IMR-90 (cell line): ENCODE measurements at regions not wholly inside any gene's neighbourhood (a gene's known extent, or its start where the extent isn't known, plus 50 kb on each side); places are given as distances from the start of the nearest gene placed in this dataset.
A peak's percentile ranks its signal among the peaks of the same experiment; 100 is the strongest.

ENCODE experiments used
- ATAC-seq: fragments of 200-7000 bp; cut with Tn5 transposase; 2 replicates; pipeline ENCODE4 v1.9.1; 2020; ENCODE audit warnings: low read depth, mild to moderate bottlenecking, moderate library complexity
- BruUV-seq: library from RNA; stranded (reverse); fragments of 400-500 nt; replicated peaks from 2 replicates; lab custom pipeline; 2021; lab: Mats Ljungman, UMichigan
- CTCF ChIA-PET: fragments of 300-600 bp; formaldehyde crosslinking; extraction: SDS; loops from one replicate; lab custom pipeline; 2021; ENCODE audit warnings: antibody characterized with exemption; lab: Yijun Ruan, JAX
- POLR2A ChIA-PET: fragments of 300-600 bp; sonication (Branson Sonifier 250); formaldehyde crosslinking; loops from one replicate; lab custom pipeline; 2022; ENCODE audit warnings: antibody characterized with exemption; ENCODE audit not compliant: unreplicated experiment; lab: Charles Lee
- DNase-seq: peaks from one replicate; pipeline ENCODE4 v3.0.0; 2013
- H2AFZ ChIP-seq: replicated peaks from 2 replicates; pipeline ENCODE3; 2013; ENCODE audit warnings: low read length, mild to moderate bottlenecking; ENCODE audit not compliant: poor library complexity
- H2AK5ac ChIP-seq: 2 replicates; pipeline ENCODE4 v1.6.1; 2013; ENCODE audit warnings: low read depth, low read length, inconsistent platforms
- H2AK9ac ChIP-seq: replicated peaks from 2 replicates; pipeline ENCODE3; 2013; ENCODE audit warnings: mild to moderate bottlenecking, low read depth, low read length, moderate library complexity; ENCODE audit not compliant: poor library complexity
- H2BK120ac ChIP-seq: 2 replicates; pipeline ENCODE4 v1.6.1; 2013; ENCODE audit warnings: low read depth, low read length, inconsistent platforms
- H2BK15ac ChIP-seq: 3 replicates; pipeline ENCODE4 v1.6.1; 2013; ENCODE audit warnings: low read depth, low read length, inconsistent platforms
- H2BK20ac ChIP-seq: 2 replicates; pipeline ENCODE4 v1.6.1; 2013; ENCODE audit warnings: low read depth, mild to moderate bottlenecking, inconsistent platforms, low read length, moderate library complexity
- H2BK5ac ChIP-seq: 2 replicates; pipeline ENCODE4 v1.6.1; 2013; ENCODE audit warnings: mild to moderate bottlenecking, low read depth, low read length, inconsistent platforms; ENCODE audit not compliant: poor library complexity, severe bottlenecking
- H3K14ac ChIP-seq: replicated peaks from 2 replicates; pipeline ENCODE4 v1.6.1; 2013; ENCODE audit warnings: low read depth, low read length, inconsistent platforms
- H3K18ac ChIP-seq: 2 replicates; pipeline ENCODE4 v1.6.1; 2013; ENCODE audit warnings: low read depth, low read length, control low read depth
- H3K23ac ChIP-seq: 2 replicates; pipeline ENCODE4 v1.6.1; 2013; ENCODE audit warnings: low read depth, low read length, inconsistent platforms
- H3K27ac ChIP-seq: 2 replicates; pipeline ENCODE4 v1.5.1; 2013; ENCODE audit warnings: mild to moderate bottlenecking, control low read depth, low read length; ENCODE audit not compliant: insufficient read depth
- H3K27me3 ChIP-seq: 2 replicates; pipeline ENCODE4 v1.6.1; 2013; ENCODE audit warnings: low read length; ENCODE audit not compliant: control insufficient read depth, insufficient read depth
- H3K36me3 ChIP-seq: 2 replicates; pipeline ENCODE4 v1.6.1; 2013; ENCODE audit warnings: low read length, mixed read lengths; ENCODE audit not compliant: control insufficient read depth, insufficient read depth
- H3K4ac ChIP-seq: 2 replicates; pipeline ENCODE4 v1.6.1; 2013; ENCODE audit warnings: low read depth, low read length, inconsistent platforms
- H3K4me1 ChIP-seq: 2 replicates; pipeline ENCODE4 v1.6.1; 2013; ENCODE audit warnings: low read length, mixed read lengths; ENCODE audit not compliant: control insufficient read depth, insufficient read depth
- H3K4me2 ChIP-seq: 2 replicates; pipeline ENCODE4 v1.6.1; 2013; ENCODE audit warnings: low read depth, mild to moderate bottlenecking, control low read depth, low read length, moderate library complexity
- H3K4me3 ChIP-seq: 2 replicates; pipeline ENCODE4 v1.5.1; 2013; ENCODE audit warnings: low read depth, mild to moderate bottlenecking, control low read depth, low read length, moderate library complexity; ENCODE audit not compliant: insufficient read depth
- H3K56ac ChIP-seq: 2 replicates; pipeline ENCODE4 v1.6.1; 2013; ENCODE audit warnings: low read length, inconsistent platforms; ENCODE audit not compliant: insufficient read depth; ENCODE audit errors: extremely low read depth
- H3K79me1 ChIP-seq, 2 experiments: 2 replicates each; pipeline ENCODE4 v1.6.1; 2013; ENCODE audit warnings: low read length in 2 of 2, inconsistent platforms in 1 of 2, low read depth in 1 of 2
- H3K9ac ChIP-seq: 2 replicates; pipeline ENCODE4 v1.6.1; 2013; ENCODE audit warnings: low read depth, low read length, control low read depth
- H3K9me1 ChIP-seq: 2 replicates; pipeline ENCODE4 v1.6.1; 2013; ENCODE audit warnings: low read length, inconsistent platforms; ENCODE audit not compliant: insufficient read depth
- H3K9me3 ChIP-seq: 2 replicates; pipeline ENCODE4 v1.6.1; 2013; ENCODE audit warnings: low read length; ENCODE audit not compliant: control insufficient read depth, insufficient read depth
- H4K20me1 ChIP-seq: 2 replicates; pipeline ENCODE4 v1.6.1; 2013; ENCODE audit warnings: low read length, inconsistent platforms; ENCODE audit not compliant: insufficient read depth
- H4K5ac ChIP-seq: 2 replicates; pipeline ENCODE4 v1.6.1; 2013; ENCODE audit warnings: mild to moderate bottlenecking, low read depth, low read length, control low read depth
- H4K8ac ChIP-seq, 2 experiments: 2 replicates each; pipeline ENCODE4 v1.6.1; 2013; ENCODE audit warnings: low read depth in 2 of 2, low read length in 2 of 2, control low read depth in 1 of 2, inconsistent platforms in 1 of 2
- H4K91ac ChIP-seq: 2 replicates; pipeline ENCODE4 v1.6.1; 2013; ENCODE audit warnings: low read depth, low read length, inconsistent platforms; ENCODE audit not compliant: insufficient read depth
- SMC3 ChIP-seq: fragments of 150-350 bp; IDR thresholded peaks from 2 replicates; pipeline ENCODE4 v1.6.1; 2016; ENCODE audit warnings: low read depth, mild to moderate bottlenecking, antibody characterized with exemption, low read length, moderate library complexity
- WGBS, 2 experiments: methylation state at CpG; one replicate each; pipeline versions ENCODE4 v1.1.5 to v1.1.7; 2013; ENCODE audit warnings: missing lambda C conversion rate in 2 of 2; ENCODE audit not compliant: insufficient read length in 1 of 2; ENCODE audit errors: extremely low coverage in 2 of 2; 5-methylcytosine and 5-hydroxymethylcytosine counted together
- dilution Hi-C: fragments of 300-500 bp; cut with HindIII; formaldehyde crosslinking; loops from one replicate; pipeline ENCODE4 v1.14.3; 2018; ENCODE audit warnings: low sequenced_read_pairs; ENCODE audit not compliant: unreplicated experiment
- in situ Hi-C: fragments of 300-500 bp; cut with MboI; formaldehyde crosslinking; loops from 3 replicates; pipeline ENCODE4 v1.14.3; 2019; ENCODE audit warnings: low sequenced_read_pairs, inconsistent platforms, mixed read lengths
- intact Hi-C: fragments of 100-400 bp; cut with micrococcal nuclease; formaldehyde crosslinking; loops from 2 replicates; pipeline ENCODE4 v1.10.0; 2022

DNA sequence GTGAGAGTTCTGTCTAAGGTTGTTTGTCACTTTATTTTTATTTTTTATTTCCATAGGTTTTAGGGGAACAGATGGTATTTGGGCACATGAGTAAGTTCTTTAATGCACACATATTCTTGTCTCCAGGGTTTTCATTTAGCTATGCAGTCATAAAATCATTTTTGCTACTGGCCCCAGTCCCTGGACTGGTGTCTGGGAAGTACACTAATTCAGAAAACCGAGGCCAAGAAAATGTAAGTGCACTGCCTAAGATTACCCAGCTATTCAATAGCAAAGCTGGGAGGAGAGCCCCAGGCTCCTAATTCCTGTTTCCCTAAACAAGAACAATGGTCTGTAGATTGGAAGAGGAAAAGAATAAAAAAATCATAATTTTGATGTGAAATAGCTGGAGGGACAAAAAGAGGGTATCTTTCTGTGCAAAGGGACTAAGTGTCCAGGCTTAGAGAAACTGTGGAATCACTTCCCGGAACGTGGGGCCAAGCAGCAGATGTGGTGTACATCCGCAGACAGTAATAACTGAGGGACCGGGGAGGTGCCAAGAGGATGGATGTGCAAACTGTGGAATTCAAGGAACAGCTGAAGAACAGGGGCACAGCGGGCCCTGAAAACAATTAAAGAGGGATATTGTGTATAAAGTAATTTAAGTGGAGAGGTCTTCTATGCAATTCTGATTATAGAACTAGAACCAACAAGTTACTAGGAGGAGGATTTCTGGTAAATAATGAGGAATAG lies 236.3 kb downstream of the ACKR3 start:
- H2AFZ ChIP-seq, result no peak overlapping the region

More for the DNA sequence above, 236.3 kb downstream of the ACKR3 start:
- Histone ChIP-seq H3K56ac (no peak overlapping the region), H3K27me3 (peaks cover 10% of the 10 kb centered on the region; the same call in 1 of the 2 replicates), H3K9ac (no peak overlapping the region), H3K4me2 (no peak overlapping the region), H3K79me1 (no peaks in the 10 kb centered on the region), H2BK15ac (no peak overlapping the region), H3K27ac (peak overlapping the region; percentile 44; the same call in 1 of the 2 replicates), H3K9me1 (no peaks in the 10 kb centered on the region), H3K9me3 (peaks cover 15% of the 10 kb centered on the region), H3K36me3 (no peaks in the 10 kb centered on the region), H4K20me1 (no peaks in the 10 kb centered on the region), H3K4me3 (no peak overlapping the region), H2AK9ac (no peak overlapping the region), H2BK120ac (peak overlapping the region; percentile 23; the same call in 1 of the 2 replicates), H3K18ac (no peak overlapping the region), H3K4ac (no peak overlapping the region), H2BK20ac (no peak overlapping the region), H2AK5ac (no peak overlapping the region), H2BK5ac (no peak overlapping the region), H4K8ac (no peak overlapping the region), H3K14ac (no peak overlapping the region), H3K4me1 (no peaks in the 10 kb centered on the region), H4K5ac (no peak overlapping the region), H4K91ac (no peak overlapping the region), H3K23ac (no peak overlapping the region)
- BruUV-seq, result no TSS peak
- in situ Hi-C loops (no loop called here), intact Hi-C loops (no loop called here), dilution Hi-C loops (no loop called here)
- CTCF ChIA-PET, result interaction anchor here (0.6 kb wide), 1 partner anchor 57 kb away, joined by 3 read pairs; no protein-coding TSS in a partner anchor
- POLR2A ChIA-PET, result no interaction called here
- TF ChIP-seq SMC3, result no peak
- 55% methylated on average over 4 of the region's 6 CpGs; no CpG with 5 or more reads in 1 of the 2 experiments for WGBS, 2 experiments
- ATAC-seq (no peak), DNase-seq (no peak)
